GM12878 (cell line): ENCODE measurements at regions not wholly inside any gene's neighbourhood (a gene's known extent, or its start where the extent isn't known, plus 50 kb on each side); places are given as distances from the start of the nearest gene placed in this dataset.

Experiments
- ATAC-seq: fragments of 200-7000 bp; cut with Tn5 transposase; 3 replicates; pipeline ENCODE4 v1.9.1; 2020; ENCODE audit warnings: mild to moderate bottlenecking, moderate library complexity
- BruUV-seq: library from RNA; stranded (reverse); fragments of 400-500 nt; replicated peaks from 2 replicates; lab custom pipeline; 2021; lab: Mats Ljungman, UMichigan
- CTCF ChIA-PET: fragments of 300-600 bp; sonication (Branson Sonifier 250); formaldehyde crosslinking; extraction: SDS; loops from one replicate; lab custom pipeline; 2021; ENCODE audit warnings: inconsistent platforms; lab: Yijun Ruan, JAX
- POLR2A ChIA-PET: fragments of 350-600 bp; formaldehyde crosslinking; extraction: SDS; loops from one replicate; lab custom pipeline; 2021; ENCODE audit warnings: inconsistent platforms; lab: Charles Lee
- RAD21 ChIA-PET: fragments of 300-600 bp; sonication (Branson Sonifier 250); formaldehyde crosslinking; loops from one replicate; lab custom pipeline; 2023; ENCODE audit warnings: antibody characterized with exemption; ENCODE audit not compliant: unreplicated experiment; lab: Charles Lee
- SMC1A ChIA-PET: fragments of 300-600 bp; sonication (Branson Sonifier 250); formaldehyde crosslinking; loops from one replicate; lab custom pipeline; 2023; ENCODE audit not compliant: unreplicated experiment, uncharacterized antibody; lab: Charles Lee
- DNase-seq: peaks from one replicate; pipeline ENCODE4 v3.0.0-alpha.2; 2011; ENCODE audit warnings: low read depth, low spot score
- FAIRE-seq: peaks from 3 replicates; lab custom pipeline; 2011; peaks lifted over from hg19 to GRCh38; lab: Jason Lieb, UNC
- H2AFZ ChIP-seq: 2 replicates; pipeline ENCODE4 v1.6.0; 2011; ENCODE audit warnings: low read depth, low read length, control low read depth; ENCODE audit not compliant: control insufficient read depth
- H3K27ac ChIP-seq: 2 replicates; pipeline ENCODE4 v1.5.1; 2011; ENCODE audit warnings: control low read depth; ENCODE audit not compliant: control insufficient read depth, insufficient read depth
- H3K27me3 ChIP-seq, 2 experiments: replicated peaks in 1 of 2; 2 replicates each; pipeline versions ENCODE4 v1.6.0 to v1.6.1; 2011; ENCODE audit warnings: low read length in 1 of 2; ENCODE audit not compliant: control insufficient read depth in 2 of 2, insufficient read depth in 2 of 2
- H3K36me3 ChIP-seq, 2 experiments: 2 replicates each; pipeline ENCODE4 v1.5.1; 2011; ENCODE audit warnings: low read length in 1 of 2; ENCODE audit not compliant: control insufficient read depth in 2 of 2, insufficient read depth in 2 of 2
- H3K4me1 ChIP-seq: 2 replicates; pipeline ENCODE4 v1.6.1; 2011; ENCODE audit warnings: mild to moderate bottlenecking, low read length, moderate library complexity, mixed read lengths; ENCODE audit not compliant: control insufficient read depth, insufficient read depth
- H3K4me2 ChIP-seq: 2 replicates; pipeline ENCODE4 v1.6.0; 2011; ENCODE audit warnings: control low read depth; ENCODE audit not compliant: control insufficient read depth, insufficient read depth
- H3K4me3 ChIP-seq: fragments of 200-600 bp; sonication (generic); 2 replicates; pipeline ENCODE4 v1.5.1; 2016
- H3K79me2 ChIP-seq: 2 replicates; pipeline ENCODE4 v1.6.0; 2011; ENCODE audit warnings: low read length; ENCODE audit not compliant: control insufficient read depth, insufficient read depth
- H3K9ac ChIP-seq: 2 replicates; pipeline ENCODE4 v1.8.0; 2011; ENCODE audit warnings: low read length, control low read depth, mixed read lengths; ENCODE audit not compliant: control insufficient read depth, insufficient read depth
- H3K9me3 ChIP-seq: replicated peaks from 3 replicates; pipeline ENCODE4 v1.5.1; 2011; ENCODE audit warnings: mild to moderate bottlenecking, low read length; ENCODE audit not compliant: control insufficient read depth, insufficient read depth
- H4K20me1 ChIP-seq: 2 replicates; pipeline ENCODE4 v1.6.0; 2011; ENCODE audit not compliant: control insufficient read depth, insufficient read depth
- CHD1 ChIP-seq: IDR thresholded peaks from 2 replicates; pipeline ENCODE4 v1.6.1; 2012; ENCODE audit warnings: low read depth, low read length, improper control_type of control experiment
- CREB1 ChIP-seq: IDR thresholded peaks from 2 replicates; pipeline ENCODE4 v1.6.1; 2012; ENCODE audit warnings: low read depth, mild to moderate bottlenecking, inconsistent platforms
- FOS ChIP-seq: IDR thresholded peaks from 3 replicates; pipeline ENCODE4 v1.6.1; 2011; ENCODE audit warnings: borderline replicate concordance; ENCODE audit not compliant: insufficient read length; ENCODE audit errors: extremely low read depth
- KLF5 ChIP-seq: fragments of 450-650 bp; IDR thresholded peaks from 2 replicates; pipeline ENCODE4 v1.6.1; 2014; ENCODE audit warnings: mild to moderate bottlenecking; ENCODE audit not compliant: partially characterized antibody
- NFIC ChIP-seq: IDR thresholded peaks from 2 replicates; pipeline ENCODE4 v1.6.1; 2012; ENCODE audit warnings: low read depth, mild to moderate bottlenecking, inconsistent platforms, low read length, moderate library complexity
- NFYB ChIP-seq: IDR thresholded peaks from 2 replicates; pipeline ENCODE4 v1.6.1; 2011; ENCODE audit warnings: low read depth, mild to moderate bottlenecking, low read length, improper control_type of control experiment, moderate library complexity; ENCODE audit not compliant: insufficient read depth
- RBBP5 ChIP-seq: fragments of 200-600 bp; sonication (generic); conservative IDR thresholded peaks from 2 replicates; pipeline ENCODE4 v1.6.1; 2016
- TBL1XR1 ChIP-seq: IDR thresholded peaks from 2 replicates; pipeline ENCODE4 v1.6.1; 2012; ENCODE audit warnings: low read depth, low read length, improper control_type of control experiment
- ZNF217 ChIP-seq: fragments of 450-650 bp; IDR thresholded peaks from 2 replicates; pipeline ENCODE4 v1.6.1; 2017; ENCODE audit warnings: antibody characterized with exemption, mild to moderate bottlenecking
- WGBS: methylation state at CpG from one replicate; pipeline ENCODE4 v1.1.6; 2016; ENCODE audit warnings: low lambda C conversion rate; ENCODE audit not compliant: insufficient replicate concordance, insufficient coverage; ENCODE audit errors: missing lambda C conversion rate; 5-methylcytosine and 5-hydroxymethylcytosine counted together
- in situ Hi-C: fragments of 300-500 bp; cut with MboI; formaldehyde crosslinking; loops from 9 replicates; pipeline ENCODE4 v1.14.3; 2018; ENCODE audit warnings: mixed read lengths
- intact Hi-C: fragments of 100-400 bp; cut with micrococcal nuclease; formaldehyde crosslinking; loops from one replicate; pipeline ENCODE4 v1.14.2; 2022; ENCODE audit not compliant: unreplicated experiment
- TF ChIP-seq, protein P1 (sequence below): fragments of 450-650 bp; conservative IDR thresholded peaks from 2 replicates; pipeline ENCODE4 v1.6.1; 2017; ENCODE audit warnings: mild to moderate bottlenecking, moderate library complexity
- TF ChIP-seq, protein P2 (sequence below): fragments of 450-650 bp; formaldehyde crosslinking; IDR thresholded peaks from 2 replicates; pipeline ENCODE4 v1.5.0; 2022; ENCODE audit warnings: mild to moderate bottlenecking, missing genetic modification characterization

- Histone ChIP-seq H3K36me3 (no peaks in the 10 kb centered on the region), H3K9me3 (no peaks in the 10 kb centered on the region), H3K4me1 (no peaks in the 10 kb centered on the region), H3K27me3 (no peaks in the 10 kb centered on the region; a peak in 2 of 4 replicates), H3K4me2 (no peak overlapping the region), H2AFZ (no peak overlapping the region), H3K79me2 (no peaks in the 10 kb centered on the region), H3K9ac (no peak overlapping the region), H3K4me3 (no peak overlapping the region), H4K20me1 (no peaks in the 10 kb centered on the region), H3K27ac (no peak overlapping the region)
- ChIA-PET RAD21 (no interaction called here), CTCF (interaction anchor here (0.5 to 4.3 kb wide), 7 partner anchors 11 to 338 kb away, joined by 3 to 77 read pairs (median 3); partner anchors contain the start of gene MACIR), SMC1A (interaction anchor here (0.7 to 1.3 kb wide), 3 partner anchors 9 to 221 kb away, joined by 3 to 8 read pairs (median 3); no protein-coding TSS in a partner anchor), POLR2A (no interaction called here)
- 100% methylated on average over 1 of the region's 1 CpG for WGBS
- FAIRE-seq (no peak), DNase-seq (no peak), ATAC-seq (no peak)
- in situ Hi-C loops: no loop called here
- BruUV-seq: no TSS peak
- intact Hi-C loops: loop anchor here (10.0 kb wide), 3 partner anchors 343 to 1603 kb away; no protein-coding TSS in a partner anchor
- TF ChIP-seq KLF5: no peak
- no peak for TF ChIP-seq CHD1
- TF ChIP-seq, protein P1, sequence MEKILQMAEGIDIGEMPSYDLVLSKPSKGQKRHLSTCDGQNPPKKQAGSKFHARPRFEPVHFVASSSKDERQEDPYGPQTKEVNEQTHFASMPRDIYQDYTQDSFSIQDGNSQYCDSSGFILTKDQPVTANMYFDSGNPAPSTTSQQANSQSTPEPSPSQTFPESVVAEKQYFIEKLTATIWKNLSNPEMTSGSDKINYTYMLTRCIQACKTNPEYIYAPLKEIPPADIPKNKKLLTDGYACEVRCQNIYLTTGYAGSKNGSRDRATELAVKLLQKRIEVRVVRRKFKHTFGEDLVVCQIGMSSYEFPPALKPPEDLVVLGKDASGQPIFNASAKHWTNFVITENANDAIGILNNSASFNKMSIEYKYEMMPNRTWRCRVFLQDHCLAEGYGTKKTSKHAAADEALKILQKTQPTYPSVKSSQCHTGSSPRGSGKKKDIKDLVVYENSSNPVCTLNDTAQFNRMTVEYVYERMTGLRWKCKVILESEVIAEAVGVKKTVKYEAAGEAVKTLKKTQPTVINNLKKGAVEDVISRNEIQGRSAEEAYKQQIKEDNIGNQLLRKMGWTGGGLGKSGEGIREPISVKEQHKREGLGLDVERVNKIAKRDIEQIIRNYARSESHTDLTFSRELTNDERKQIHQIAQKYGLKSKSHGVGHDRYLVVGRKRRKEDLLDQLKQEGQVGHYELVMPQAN: no peak
- TF ChIP-seq NFIC: no peak
Measured at GRCh38 chr5:103477678-103478077, 84.9 kb downstream of the NUDT12 start.

- Histone ChIP-seq H3K4me3 (no peak overlapping the region), H3K4me1 (no peaks in the 10 kb centered on the region), H3K9ac (no peak overlapping the region), H3K79me2 (no peaks in the 10 kb centered on the region), H3K27me3 (no peaks in the 10 kb centered on the region; a peak in 2 of 4 replicates), H4K20me1 (no peaks in the 10 kb centered on the region), H3K4me2 (no peak overlapping the region), H3K9me3 (no peaks in the 10 kb centered on the region), H3K36me3 (no peaks in the 10 kb centered on the region), H2AFZ (no peak overlapping the region), H3K27ac (no peak overlapping the region)
- intact Hi-C loops (loop anchor here (10.0 kb wide), 3 partner anchors 342 to 1602 kb away; no protein-coding TSS in a partner anchor), in situ Hi-C loops (no loop called here)
- FAIRE-seq (no peak), DNase-seq (no peak), ATAC-seq (no peak)
- CTCF ChIA-PET: interaction anchor here (0.5 to 4.3 kb wide), 14 partner anchors 10 to 337 kb away, joined by 3 to 77 read pairs (median 4); partner anchors contain the start of gene MACIR
- no TSS peak for BruUV-seq
- RAD21 ChIA-PET: interaction anchor here (2.5 kb wide), 1 partner anchor 244 kb away, joined by 27 read pairs; no protein-coding TSS in a partner anchor
- POLR2A ChIA-PET: no interaction called here
- SMC1A ChIA-PET: interaction anchor here (0.7 to 1.5 kb wide), 4 partner anchors 10 to 247 kb away, joined by 3 to 8 read pairs (median 4); no protein-coding TSS in a partner anchor
- WGBS: 65% methylated on average over 5 of the region's 5 CpGs
- TF ChIP-seq RBBP5 (no peak), NFYB (no peak), ZNF217 (no peak), CREB1 (no peak), FOS (no peak), TBL1XR1 (no peak)
- TF ChIP-seq, protein P2, sequence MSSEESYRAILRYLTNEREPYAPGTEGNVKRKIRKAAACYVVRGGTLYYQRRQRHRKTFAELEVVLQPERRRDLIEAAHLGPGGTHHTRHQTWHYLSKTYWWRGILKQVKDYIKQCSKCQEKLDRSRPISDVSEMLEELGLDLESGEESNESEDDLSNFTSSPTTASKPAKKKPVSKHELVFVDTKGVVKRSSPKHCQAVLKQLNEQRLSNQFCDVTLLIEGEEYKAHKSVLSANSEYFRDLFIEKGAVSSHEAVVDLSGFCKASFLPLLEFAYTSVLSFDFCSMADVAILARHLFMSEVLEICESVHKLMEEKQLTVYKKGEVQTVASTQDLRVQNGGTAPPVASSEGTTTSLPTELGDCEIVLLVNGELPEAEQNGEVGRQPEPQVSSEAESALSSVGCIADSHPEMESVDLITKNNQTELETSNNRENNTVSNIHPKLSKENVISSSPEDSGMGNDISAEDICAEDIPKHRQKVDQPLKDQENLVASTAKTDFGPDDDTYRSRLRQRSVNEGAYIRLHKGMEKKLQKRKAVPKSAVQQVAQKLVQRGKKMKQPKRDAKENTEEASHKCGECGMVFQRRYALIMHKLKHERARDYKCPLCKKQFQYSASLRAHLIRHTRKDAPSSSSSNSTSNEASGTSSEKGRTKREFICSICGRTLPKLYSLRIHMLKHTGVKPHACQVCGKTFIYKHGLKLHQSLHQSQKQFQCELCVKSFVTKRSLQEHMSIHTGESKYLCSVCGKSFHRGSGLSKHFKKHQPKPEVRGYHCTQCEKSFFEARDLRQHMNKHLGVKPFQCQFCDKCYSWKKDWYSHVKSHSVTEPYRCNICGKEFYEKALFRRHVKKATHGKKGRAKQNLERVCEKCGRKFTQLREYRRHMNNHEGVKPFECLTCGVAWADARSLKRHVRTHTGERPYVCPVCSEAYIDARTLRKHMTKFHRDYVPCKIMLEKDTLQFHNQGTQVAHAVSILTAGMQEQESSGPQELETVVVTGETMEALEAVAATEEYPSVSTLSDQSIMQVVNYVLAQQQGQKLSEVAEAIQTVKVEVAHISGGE (CRISPR knock-in tag): no peak
Measured at GRCh38 chr5:103476811-103477210, 85.8 kb downstream of the NUDT12 start.
